ENCODE measurements at regions not wholly inside any gene's neighbourhood (a gene's known extent, or its start where the extent isn't known, plus 50 kb on each side); places are given as distances from the start of the nearest gene placed in this dataset.
"Not testable (repeated sequence)": the region's sequence is repeated elsewhere in the genome, so short reads cannot be mapped to it uniquely, and the experiment has no call there.

DNA sequence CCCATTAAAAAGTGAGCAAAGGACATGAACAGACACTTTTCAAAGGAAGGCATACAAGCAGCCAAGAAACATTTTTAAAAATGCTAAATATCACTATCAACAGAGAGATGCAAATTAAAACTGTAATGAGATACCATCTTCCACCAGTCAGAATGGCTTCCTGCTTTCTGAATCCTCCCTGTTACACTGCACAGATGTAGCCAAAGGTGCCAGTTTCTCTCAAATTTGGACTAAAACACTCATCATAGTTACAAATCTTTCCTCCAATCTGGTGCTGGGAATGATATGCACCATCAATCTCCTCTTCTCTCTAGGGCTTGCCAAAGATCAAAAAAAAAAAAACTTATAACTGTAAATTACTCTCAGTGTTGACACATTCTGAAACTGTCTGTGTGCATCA is 311.8 kb upstream of the CLEC14A start:
- no peak for DNase-seq (ENCODE audit: low spot score)

- no peak for DNase-seq (ENCODE audit: low spot score)
These were observed 305.8 kb upstream of the CLEC14A start for GRCh38 chr14:38561657-38562056.

- no peak for DNase-seq (ENCODE audit: low spot score)
These were observed 303.8 kb upstream of the CLEC14A start for GRCh38 chr14:38559711-38560110.

GRCh38 chr14:38557391-38557790 is 301.5 kb upstream of the CLEC14A start:
- not testable (repeated sequence) for DNase-seq (ENCODE audit: low spot score)

DNA sequence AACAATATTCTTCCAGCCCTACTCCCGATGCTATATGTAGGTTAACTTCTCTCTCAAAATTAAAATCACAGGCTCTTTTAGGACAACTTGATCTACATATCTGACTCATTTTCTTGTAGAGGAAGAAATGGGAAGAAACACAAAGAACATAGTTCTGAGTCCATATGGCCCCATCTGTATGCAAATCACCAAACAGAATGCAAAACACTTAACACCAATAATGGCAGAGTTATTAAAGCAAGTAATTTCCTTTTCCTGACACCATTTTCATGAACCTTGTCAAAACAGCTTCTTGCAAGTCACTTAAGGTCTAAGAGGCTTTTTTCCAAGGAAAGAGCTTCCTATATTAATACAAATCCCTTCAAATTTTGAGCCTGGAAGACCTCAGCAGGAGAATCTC is 300.4 kb upstream of the CLEC14A start:
- DNase-seq (ENCODE audit: low spot score), result no peak

GRCh38 chr14:38554026-38554425 is 298.1 kb upstream of the CLEC14A start:
- no peak for DNase-seq (ENCODE audit: low spot score)

DNA sequence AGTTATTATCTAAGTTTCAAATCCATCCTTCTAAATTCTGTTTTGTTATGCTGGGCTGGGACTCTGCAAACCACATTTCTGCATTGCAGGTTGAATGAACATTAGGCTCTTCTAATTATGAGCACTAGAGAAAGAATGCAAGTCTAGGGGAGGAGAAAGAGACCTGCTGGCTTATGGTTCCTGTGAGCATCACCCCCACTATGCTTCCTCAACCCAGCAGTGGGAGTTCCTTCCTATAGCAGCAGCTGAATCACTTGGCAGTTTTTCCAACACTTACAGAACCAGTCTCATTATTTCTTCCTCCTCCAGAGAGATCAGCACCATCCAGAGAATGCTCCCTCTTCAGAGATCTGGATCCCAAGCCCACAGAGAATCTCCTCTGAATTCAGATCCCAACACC is 297.7 kb upstream of the CLEC14A start:
- DNase-seq (ENCODE audit: low spot score), result no peak

- no peak for DNase-seq (ENCODE audit: low spot score)
These were observed 293.7 kb upstream of the CLEC14A start for GRCh38 chr14:38549564-38549963.

- DNase-seq (ENCODE audit: low spot score), result no peak
These were observed 292.1 kb upstream of the CLEC14A start for GRCh38 chr14:38547961-38548490.

DNA sequence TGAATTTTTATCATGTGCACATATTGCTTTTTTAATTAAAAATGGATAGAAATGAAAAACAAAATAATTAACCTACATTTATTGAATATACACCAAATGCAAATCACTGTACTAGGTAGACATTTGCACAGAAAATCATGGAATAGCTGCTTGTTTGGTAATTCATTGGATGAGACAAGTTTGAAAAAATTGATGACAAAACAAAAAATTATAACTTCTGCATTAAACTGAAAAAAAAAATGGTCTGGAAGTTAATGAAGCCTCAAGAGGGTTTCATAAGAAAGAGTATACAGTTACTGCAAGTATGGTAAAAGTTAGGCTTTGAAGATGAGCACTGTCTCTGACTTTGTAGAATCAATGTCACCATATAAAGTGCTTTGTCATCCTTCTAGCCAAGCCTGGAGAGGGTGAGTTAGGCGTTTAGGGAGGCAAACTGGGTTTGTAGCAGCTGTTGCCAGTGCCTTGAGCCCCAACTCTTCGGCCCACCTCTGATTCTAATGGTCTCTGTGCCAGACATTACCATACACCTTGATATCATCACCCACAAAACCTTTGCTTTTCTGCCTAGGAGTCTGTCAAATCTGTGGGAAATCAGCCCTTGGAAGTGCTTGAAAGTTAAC is 291.1 kb upstream of the CLEC14A start:
- DNase-seq (ENCODE audit: low spot score), result no peak

DNA sequence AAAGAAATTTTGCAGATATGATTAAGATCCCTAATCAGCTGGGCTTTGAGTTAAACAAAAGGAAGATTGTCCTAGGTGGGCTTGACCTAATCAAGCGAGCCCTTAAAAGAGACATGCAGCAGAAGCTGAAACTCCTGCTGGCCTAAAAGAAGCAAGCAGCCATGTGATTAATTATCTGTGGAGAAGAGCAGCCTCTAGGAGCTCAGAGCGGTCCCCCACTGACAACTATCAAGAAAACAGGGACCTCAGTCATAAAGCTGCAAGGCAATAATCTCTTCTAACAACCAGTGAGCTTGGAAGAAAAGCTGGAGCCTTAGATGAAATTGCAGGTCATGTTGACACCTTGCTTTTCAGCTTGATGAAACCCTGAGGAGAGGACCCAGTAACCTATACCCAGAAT is 288.9 kb upstream of the CLEC14A start:
- no peak for DNase-seq (ENCODE audit: low spot score)

GRCh38 chr14:38543851-38544250 is 288.0 kb upstream of the CLEC14A start:
- DNase-seq (ENCODE audit: low spot score), result not testable (repeated sequence)

GRCh38 chr14:38538053-38538452 is 282.2 kb upstream of the CLEC14A start:
- not testable (repeated sequence) for DNase-seq (ENCODE audit: low spot score)

DNA sequence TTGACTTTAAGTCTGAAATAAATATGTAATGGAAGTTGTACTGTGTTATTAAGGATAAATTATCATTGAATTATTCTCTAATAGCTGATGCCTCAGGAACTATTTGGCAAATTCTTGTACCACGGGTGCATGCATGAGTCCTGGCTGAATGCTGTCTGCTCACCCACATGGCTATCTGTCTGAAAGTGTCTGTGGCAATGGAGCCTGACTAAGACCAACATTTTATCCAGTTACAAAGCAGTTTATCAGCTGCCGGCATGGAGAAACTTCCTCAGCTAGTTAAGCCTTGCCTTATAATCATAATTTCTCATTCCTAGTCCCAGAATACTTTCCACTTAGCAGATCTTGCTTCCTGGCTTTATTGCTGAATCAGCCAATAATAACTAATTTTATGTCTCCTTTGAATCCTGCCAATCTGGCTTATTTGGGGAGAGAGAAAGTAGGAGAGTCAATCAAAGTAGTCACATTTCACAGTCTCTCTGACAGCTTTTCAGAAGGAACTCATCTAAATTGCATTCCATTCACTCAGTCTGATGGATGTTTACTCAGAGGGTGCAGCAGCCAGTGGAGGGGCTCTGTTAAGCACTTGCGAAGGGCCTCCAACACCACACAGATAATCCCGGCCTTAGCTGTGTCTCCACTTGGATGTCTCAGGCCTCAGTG is 280.6 kb upstream of the CLEC14A start:
- DNase-seq (ENCODE audit: low spot score), result no peak

DNA sequence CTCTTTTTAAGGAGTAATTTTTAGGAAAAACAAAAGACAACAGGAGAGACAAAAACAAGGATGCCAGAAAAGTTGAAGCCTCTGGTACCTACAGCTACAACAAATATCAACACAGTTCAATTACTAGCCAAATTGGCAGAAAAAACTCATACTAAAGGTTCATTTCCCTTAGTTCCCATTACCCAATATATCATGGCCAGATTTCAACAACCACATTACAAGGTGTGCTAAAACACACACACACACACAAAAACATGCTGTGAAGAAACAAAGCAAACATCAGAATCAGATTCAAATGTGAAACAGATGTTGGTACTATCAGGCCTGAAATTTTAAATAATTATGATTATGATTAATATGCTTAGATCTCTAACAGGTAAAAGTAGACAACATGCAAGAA is 272.7 kb upstream of the CLEC14A start:
- no peak for DNase-seq (ENCODE audit: low spot score)

DNA sequence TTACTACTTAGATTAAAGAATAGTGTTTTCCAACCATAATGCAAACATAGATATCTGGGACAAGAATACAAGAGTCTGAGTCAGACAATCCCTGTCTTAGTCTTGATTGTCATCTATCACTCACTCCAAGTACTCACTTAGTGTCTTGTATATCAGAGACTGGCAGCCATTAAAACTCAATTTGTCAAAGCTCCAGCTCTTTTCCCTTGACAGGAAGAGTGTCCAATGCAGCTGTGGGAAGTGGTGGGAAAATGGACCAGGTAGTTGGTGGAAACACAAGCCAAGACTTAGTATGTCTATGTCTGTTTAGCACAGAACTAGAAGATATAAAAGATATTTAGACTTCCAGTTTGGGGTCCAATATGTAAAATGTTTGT is 271.6 kb upstream of the CLEC14A start:
- no peak for DNase-seq (ENCODE audit: low spot score)

GRCh38 chr14:38526826-38527501 is 271.1 kb upstream of the CLEC14A start:
- DNase-seq (ENCODE audit: low spot score), result no peak

DNA sequence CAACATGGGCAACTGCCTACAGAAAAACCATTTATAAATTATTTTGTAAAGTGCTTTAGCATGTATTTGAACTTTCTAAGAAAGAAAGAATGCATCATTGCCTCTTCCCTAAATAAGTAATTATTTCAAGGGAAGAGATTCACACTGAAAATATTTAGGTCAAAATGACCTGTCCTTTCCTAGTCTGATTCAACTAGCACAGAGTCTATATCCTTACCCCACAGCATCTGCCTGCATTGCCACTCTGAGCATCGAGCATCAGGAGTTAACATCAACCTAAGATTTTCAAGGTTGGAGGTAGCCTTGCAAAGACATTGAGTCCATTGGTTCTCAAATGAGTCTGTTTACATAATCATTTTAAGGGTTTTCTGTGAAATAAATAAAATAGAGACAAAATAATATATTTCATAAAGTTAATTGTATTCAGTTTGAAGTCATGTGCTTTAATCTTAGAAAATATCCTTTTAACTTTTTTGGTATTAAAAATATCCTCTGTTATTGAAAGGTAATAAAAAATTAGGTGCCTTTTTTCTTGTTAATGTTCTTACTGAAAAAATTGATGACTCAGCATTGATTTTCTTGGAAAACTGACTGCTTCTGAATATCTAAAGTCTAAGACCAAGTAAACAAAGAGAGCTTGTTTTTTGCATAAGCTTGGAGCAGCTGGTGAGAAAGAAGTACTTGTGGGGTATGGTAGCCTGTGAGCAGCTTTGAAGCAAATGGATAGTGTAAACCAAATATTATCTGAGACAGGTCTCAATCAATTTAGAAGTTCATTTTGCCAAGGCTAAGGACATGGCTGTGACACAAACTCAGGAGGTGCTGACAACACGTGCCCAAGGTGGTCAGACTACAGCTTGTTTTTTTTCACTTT is 269.0 kb upstream of the CLEC14A start:
- no peak for DNase-seq (ENCODE audit: low spot score)

DNA sequence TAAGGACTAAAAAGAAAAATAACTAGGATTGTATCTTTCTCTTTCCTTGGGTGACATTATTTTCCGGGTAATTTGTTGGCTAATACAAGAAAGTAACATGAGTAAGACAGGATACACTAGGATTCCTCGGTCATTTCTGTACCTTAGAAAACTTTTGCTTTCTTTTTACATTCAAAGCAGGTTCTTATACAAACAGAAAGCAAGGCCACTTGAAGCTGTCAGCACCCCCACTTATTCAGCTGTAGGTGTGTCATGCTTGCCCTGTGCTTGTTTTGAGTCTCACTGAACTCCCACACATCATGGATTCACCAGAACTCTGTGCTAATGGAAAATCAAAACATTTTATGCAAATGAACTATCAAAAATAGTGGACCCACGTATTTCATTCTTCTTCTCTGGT is 266.8 kb upstream of the CLEC14A start:
- DNase-seq (ENCODE audit: low spot score), result no peak

- no peak for DNase-seq (ENCODE audit: low spot score)
These were observed 265.7 kb upstream of the CLEC14A start for GRCh38 chr14:38521591-38521990.

- no peak for DNase-seq (ENCODE audit: low spot score)
These were observed 261.5 kb upstream of the CLEC14A start for GRCh38 chr14:38517426-38517825.

DNA sequence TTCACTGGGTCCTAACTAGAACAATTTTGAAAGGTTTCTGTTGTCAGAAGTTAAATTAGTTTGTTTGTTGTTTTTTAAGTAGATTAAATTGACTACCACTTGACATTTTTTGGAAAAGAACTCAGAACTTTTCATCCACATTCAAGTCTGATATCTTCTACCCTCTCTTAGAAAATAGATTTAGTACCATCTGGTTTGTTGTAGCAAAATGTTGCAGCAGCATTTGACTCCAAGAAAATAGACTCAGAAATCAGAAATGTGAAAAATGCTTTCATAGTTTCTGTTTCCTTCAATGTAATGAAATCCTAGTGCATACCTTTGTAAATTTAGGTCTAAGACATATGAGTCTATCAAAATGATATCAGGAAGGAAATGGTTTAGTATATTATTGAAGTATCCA is 256.3 kb upstream of the CLEC14A start:
- no peak for DNase-seq (ENCODE audit: low spot score)

All from CD4-positive, alpha-beta T cell treated with Interleukin-15 for 4 hours (primary cell).